HG03108 (cell line): ENCODE measurements at regions not wholly inside any gene's neighbourhood (a gene's known extent, or its start where the extent isn't known, plus 50 kb on each side); places are given as distances from the start of the nearest gene placed in this dataset.
"Not testable (repeated sequence)": the region's sequence is repeated elsewhere in the genome, so short reads cannot be mapped to it uniquely, and the experiment has no call there.

Source experiments
- ATAC-seq: cut with Tn5 transposase; IDR thresholded peaks from one replicate; pipeline ENCODE4 v1.9.1; 2021; ENCODE audit warnings: moderate library complexity; ENCODE audit not compliant: unreplicated experiment

GRCh38 chr16:14384745-14385144, 245.3 kb downstream of the PARN start:
- no peak for ATAC-seq

GRCh38 chr16:14383844-14384243, 246.2 kb downstream of the PARN start:
- not testable (repeated sequence) for ATAC-seq

GRCh38 chr16:14378689-14379467, 251.2 kb downstream of the PARN start:
- no peak for ATAC-seq

- no peak for ATAC-seq
Observed at GRCh38 chr16:14378131-14378551, 251.9 kb downstream of the PARN start.

- no peak for ATAC-seq
Observed at GRCh38 chr16:14377326-14377725, 252.7 kb downstream of the PARN start.

GRCh38 chr16:14375132-14375491, 254.9 kb downstream of the PARN start:
- ATAC-seq, result no peak

- no peak for ATAC-seq
Observed at GRCh38 chr16:14374451-14375131, 255.5 kb downstream of the PARN start.

GRCh38 chr16:14373896-14374295, 256.2 kb downstream of the PARN start:
- ATAC-seq, result no peak

GRCh38 chr16:14373406-14373805, 256.7 kb downstream of the PARN start:
- ATAC-seq, result no peak

- ATAC-seq, result no peak
Observed at GRCh38 chr16:14372471-14372870, 257.6 kb downstream of the PARN start.

GRCh38 chr16:14371778-14372431, 258.2 kb downstream of the PARN start:
- ATAC-seq, result no peak

GRCh38 chr16:14370736-14371234, 259.3 kb downstream of the PARN start:
- no peak for ATAC-seq

- ATAC-seq, result no peak
Observed at GRCh38 chr16:14369734-14370598, 260.1 kb downstream of the PARN start.

- ATAC-seq, result no peak
Observed at GRCh38 chr16:14368399-14368798, 261.7 kb downstream of the PARN start.

- no peak for ATAC-seq
Observed at GRCh38 chr16:14366974-14367707, 262.9 kb downstream of the PARN start.

GRCh38 chr16:14366447-14366846, 263.6 kb downstream of the PARN start:
- ATAC-seq, result no peak

- ATAC-seq, result no peak
Observed at GRCh38 chr16:14365200-14365851, 264.7 kb downstream of the PARN start.

GRCh38 chr16:14364386-14365199, 265.5 kb downstream of the PARN start:
- ATAC-seq, result no peak

- no peak for ATAC-seq
Observed at GRCh38 chr16:14364112-14364385, 266.0 kb downstream of the PARN start.
